H1 (cell line): ENCODE measurements at regions not wholly inside any gene's neighbourhood (a gene's known extent, or its start where the extent isn't known, plus 50 kb on each side); places are given as distances from the start of the nearest gene placed in this dataset.
A peak's percentile ranks its signal among the peaks of the same experiment; 100 is the strongest.

Experiments used
- CTCF ChIA-PET: fragments of 300-600 bp; sonication (Branson Sonifier 250); formaldehyde crosslinking; loops from one replicate; lab custom pipeline; 2021; ENCODE audit not compliant: partially characterized antibody; lab: Charles Lee
- POLR2A ChIA-PET: fragments of 300-600 bp; sonication (Branson Sonifier 250); formaldehyde crosslinking; loops from one replicate; lab custom pipeline; 2021; ENCODE audit warnings: inconsistent platforms; ENCODE audit not compliant: partially characterized antibody; lab: Charles Lee
- DNase-seq, 2 experiments: peaks; one replicate each; pipeline versions ENCODE4 v3.0.0 to v3.0.0-alpha.2; 2010 to 2022; ENCODE audit warnings: low spot score in 2 of 2, low read depth in 1 of 2, mixed read lengths in 1 of 2
- FAIRE-seq: peaks from 2 replicates; lab custom pipeline; 2011; peaks lifted over from hg19 to GRCh38; lab: Jason Lieb, UNC
- H2AFZ ChIP-seq: 2 replicates; pipeline ENCODE4 v1.8.1; 2012; ENCODE audit warnings: low read length, inconsistent platforms
- H2AK5ac ChIP-seq: 2 replicates; pipeline ENCODE4 v1.6.1; 2013; ENCODE audit warnings: low read depth, low read length
- H2BK120ac ChIP-seq: replicated peaks from 2 replicates; pipeline ENCODE3; 2013; ENCODE audit warnings: low read depth, low read length, inconsistent platforms
- H2BK12ac ChIP-seq: 2 replicates; pipeline ENCODE4 v1.6.1; 2013; ENCODE audit warnings: low read depth, low read length
- H2BK15ac ChIP-seq: 2 replicates; pipeline ENCODE4 v1.6.1; 2013; ENCODE audit warnings: low read length
- H2BK20ac ChIP-seq: 2 replicates; pipeline ENCODE4 v1.6.1; 2013; ENCODE audit warnings: low read length
- H2BK5ac ChIP-seq: 2 replicates; pipeline ENCODE4 v1.6.1; 2013; ENCODE audit warnings: low read depth, low read length
- H3K14ac ChIP-seq: 2 replicates; pipeline ENCODE4 v1.6.1; 2013; ENCODE audit warnings: inconsistent platforms; ENCODE audit not compliant: insufficient read length
- H3K18ac ChIP-seq: 2 replicates; pipeline ENCODE4 v1.6.1; 2013; ENCODE audit warnings: low read length; ENCODE audit errors: extremely low read depth
- H3K23ac ChIP-seq: 2 replicates; pipeline ENCODE4 v1.6.1; 2013; ENCODE audit warnings: inconsistent platforms; ENCODE audit not compliant: insufficient read length
- H3K23me2 ChIP-seq: 2 replicates; pipeline ENCODE4 v1.6.1; 2013; ENCODE audit warnings: low read depth, low read length
- H3K27ac ChIP-seq: 2 replicates; pipeline ENCODE4 v1.6.1; 2011; ENCODE audit warnings: low read depth, low read length, inconsistent platforms
- H3K27me3 ChIP-seq, 4 experiments: replicated peaks in 1 of 4; 1 replicate in 1 of 4; 2 replicates in 3 of 4; pipeline versions ENCODE4 v1.6.1 to v1.8.1; 2011 to 2013; ENCODE audit warnings: low read length in 3 of 4, mild to moderate bottlenecking in 3 of 4, inconsistent platforms in 2 of 4, mixed read lengths in 2 of 4, moderate library complexity in 1 of 4; ENCODE audit not compliant: control insufficient read depth in 3 of 4, insufficient read depth in 3 of 4; ENCODE audit errors: extremely low read depth in 1 of 4
- H3K36me3 ChIP-seq, 4 experiments: 2 replicates each; pipeline versions ENCODE4 v1.6.1 to v1.8.1; 2011 to 2013; ENCODE audit warnings: mild to moderate bottlenecking in 4 of 4, low read length in 3 of 4, moderate library complexity in 2 of 4, control low read depth in 1 of 4, inconsistent platforms in 1 of 4; ENCODE audit not compliant: insufficient read depth in 4 of 4, control insufficient read depth in 2 of 4
- H3K4ac ChIP-seq: replicated peaks from 2 replicates; pipeline ENCODE3; 2013; ENCODE audit warnings: low read length, low read depth, mixed read lengths, inconsistent platforms; ENCODE audit not compliant: insufficient read length
- H3K4me1 ChIP-seq, 4 experiments: replicated peaks in 1 of 4; 1 replicate in 1 of 4; 2 replicates in 3 of 4; pipeline versions ENCODE4 v1.6.1 to v1.8.1; 2011 to 2013; ENCODE audit warnings: low read length in 3 of 4, inconsistent platforms in 2 of 4, mixed read lengths in 1 of 4; ENCODE audit not compliant: insufficient read depth in 4 of 4, control insufficient read depth in 3 of 4
- H3K4me2 ChIP-seq, 2 experiments: 2 replicates each; pipeline versions ENCODE4 v1.6.1 to v1.8.1; 2011 to 2013; ENCODE audit warnings: low read depth in 2 of 2, low read length in 2 of 2, control low read depth in 1 of 2, inconsistent platforms in 1 of 2, mild to moderate bottlenecking in 1 of 2; ENCODE audit not compliant: insufficient read depth in 1 of 2
- H3K4me3 ChIP-seq, 4 experiments: fragments of 200-600, 300-600 bp in 1 of 4; sonication (generic), shearing (Covaris generic), sonication (Bioruptor Twin) in 1 of 4; 2 replicates each; pipeline versions ENCODE4 v1.5.1 to v1.8.1; 2011 to 2016; ENCODE audit warnings: low read length in 4 of 4, low read depth in 3 of 4, control low read depth in 2 of 4, inconsistent platforms in 2 of 4, mild to moderate bottlenecking in 2 of 4, mixed read lengths in 1 of 4, moderate library complexity in 1 of 4; ENCODE audit not compliant: insufficient read depth in 2 of 4; ENCODE audit errors: extremely low read depth in 1 of 4
- H3K56ac ChIP-seq: replicated peaks from 2 replicates; pipeline ENCODE3; 2013; ENCODE audit warnings: low read depth, mild to moderate bottlenecking, mixed read lengths, low read length, inconsistent platforms; ENCODE audit not compliant: insufficient read length
- H3K79me1 ChIP-seq: 2 replicates; pipeline ENCODE4 v1.6.1; 2013; ENCODE audit warnings: low read depth, low read length, control low read depth
- H3K79me2 ChIP-seq, 2 experiments: 2 replicates each; pipeline versions ENCODE4 v1.6.1 to v1.8.1; 2012 to 2013; ENCODE audit warnings: low read length in 2 of 2, mild to moderate bottlenecking in 2 of 2, inconsistent platforms in 1 of 2; ENCODE audit not compliant: insufficient read depth in 2 of 2, control insufficient read depth in 1 of 2
- H3K9ac ChIP-seq, 4 experiments: replicated peaks in 1 of 4; 1 replicate in 1 of 4; 2 replicates in 3 of 4; pipeline versions ENCODE4 v1.6.1 to v1.8.1; 2011 to 2013; ENCODE audit warnings: low read depth in 3 of 4, low read length in 3 of 4, control low read depth in 2 of 4, mild to moderate bottlenecking in 2 of 4, moderate library complexity in 2 of 4, inconsistent platforms in 1 of 4; ENCODE audit errors: extremely low read depth in 1 of 4
- H3K9me3 ChIP-seq, 2 experiments: 2 replicates each; pipeline versions ENCODE4 v1.6.1 to v1.8.1; 2012 to 2013; ENCODE audit warnings: mild to moderate bottlenecking in 2 of 2, moderate library complexity in 2 of 2, control low read depth in 1 of 2, inconsistent platforms in 1 of 2, low read depth in 1 of 2, low read length in 1 of 2, mixed read lengths in 1 of 2; ENCODE audit not compliant: insufficient read depth in 2 of 2
- H4K20me1 ChIP-seq, 2 experiments: replicated peaks in 1 of 2; 2 replicates each; pipeline versions ENCODE3 to v1.8.1; 2011 to 2013; ENCODE audit warnings: inconsistent platforms in 2 of 2, low read length in 2 of 2, mild to moderate bottlenecking in 1 of 2; ENCODE audit not compliant: insufficient read depth in 2 of 2, control insufficient read depth in 1 of 2
- H4K5ac ChIP-seq: 2 replicates; pipeline ENCODE4 v1.6.1; 2013; ENCODE audit warnings: low read length, low read depth, mixed read lengths, inconsistent platforms; ENCODE audit not compliant: insufficient read length
- H4K8ac ChIP-seq: 2 replicates; pipeline ENCODE4 v1.8.0; 2013; ENCODE audit warnings: mild to moderate bottlenecking, moderate library complexity, low read length, inconsistent platforms; ENCODE audit not compliant: insufficient read depth; ENCODE audit errors: extremely low read depth
- H4K91ac ChIP-seq: replicated peaks from 2 replicates; pipeline ENCODE3; 2013; ENCODE audit warnings: low read length, mixed read lengths, inconsistent platforms; ENCODE audit not compliant: insufficient read length
- BACH1 ChIP-seq: IDR thresholded peaks from 2 replicates; pipeline ENCODE4 v1.6.1; 2012; ENCODE audit warnings: low read length, improper control_type of control experiment
- BRCA1 ChIP-seq: IDR thresholded peaks from 2 replicates; pipeline ENCODE4 v1.6.1; 2012; ENCODE audit warnings: low read depth, low read length, improper control_type of control experiment
- MAFK ChIP-seq: IDR thresholded peaks from 2 replicates; pipeline ENCODE4 v1.6.1; 2012; ENCODE audit warnings: low read depth, mild to moderate bottlenecking, improper control_type of control experiment, low read length
- WGBS, 2 experiments: shearing (Covaris generic) in 1 of 2; methylation state at CpG; one replicate each; pipeline versions ENCODE4 v1.1.6 to v1.1.7; 2013 to 2015; ENCODE audit warnings: low lambda C conversion rate in 2 of 2, mixed read lengths in 2 of 2, inconsistent platforms in 1 of 2, low coverage in 1 of 2, missing lambda C conversion rate in 1 of 2; ENCODE audit not compliant: insufficient replicate concordance in 2 of 2, insufficient coverage in 1 of 2, insufficient read length in 1 of 2; ENCODE audit errors: extremely low coverage in 1 of 2, missing lambda C conversion rate in 1 of 2; 5-methylcytosine and 5-hydroxymethylcytosine counted together

- H3K27ac ChIP-seq: no peak overlapping the region
- H3K23ac ChIP-seq: no peak overlapping the region
- no peaks in the 10 kb centered on the region for H3K9me3 ChIP-seq
- no peak overlapping the region for H2BK12ac ChIP-seq
- ChIA-PET POLR2A (no interaction called here), CTCF (interaction anchor here (1.1 to 1.5 kb wide), 3 partner anchors 17 to 463 kb away, joined by 3 to 6 read pairs (median 5); no protein-coding TSS in a partner anchor)
- H4K8ac ChIP-seq: no peak overlapping the region
- H3K4ac ChIP-seq: no peak overlapping the region
- H3K27me3 ChIP-seq: no peaks in the 10 kb centered on the region
- no peak overlapping the region for H3K14ac ChIP-seq
- no peaks in the 10 kb centered on the region for H3K79me1 ChIP-seq
- no peak overlapping the region for H2BK5ac ChIP-seq
- H3K79me2 ChIP-seq: no peaks in the 10 kb centered on the region
- FAIRE-seq: no peak
- no peak overlapping the region for H3K9ac ChIP-seq
- H3K4me2 ChIP-seq: no peak overlapping the region
- H4K91ac ChIP-seq: no peak overlapping the region
- H3K4me3 ChIP-seq: no peak overlapping the region
- no peak overlapping the region for H2AK5ac ChIP-seq
- H3K18ac ChIP-seq: no peak overlapping the region
- H3K36me3 ChIP-seq: no peaks in the 10 kb centered on the region
- H3K56ac ChIP-seq: no peak overlapping the region
- no peaks in the 10 kb centered on the region for H4K20me1 ChIP-seq
- H4K5ac ChIP-seq: no peak overlapping the region
- peaks cover 1% of the 10 kb centered on the region; the same call in 1 of the 2 replicates for H3K23me2 ChIP-seq
- peak; percentile 89 for TF ChIP-seq BACH1
- peak; percentile 73 for TF ChIP-seq MAFK
- no peak for TF ChIP-seq BRCA1
- no peak overlapping the region for H2BK15ac ChIP-seq
- 0 out of 2 replicates have a peak overlapping the region, but pooled peaks have one; percentile 18 for H2AFZ ChIP-seq
- no peak overlapping the region for H2BK120ac ChIP-seq
- no peak for DNase-seq
- 81% methylated on average over 8 of the region's 8 CpGs; no CpG with 5 or more reads in 1 of the 2 experiments for WGBS, 2 experiments
- no peak overlapping the region for H2BK20ac ChIP-seq
- no peaks in the 10 kb centered on the region; a peak in 1 of 7 replicates for H3K4me1 ChIP-seq
Observed at GRCh38 chr13:109626386-109627171, 159.8 kb downstream of the IRS2 start.
